ENCODE measurements at regions not wholly inside any gene's neighbourhood (a gene's known extent, or its start where the extent isn't known, plus 50 kb on each side); places are given as distances from the start of the nearest gene placed in this dataset.

DNA sequence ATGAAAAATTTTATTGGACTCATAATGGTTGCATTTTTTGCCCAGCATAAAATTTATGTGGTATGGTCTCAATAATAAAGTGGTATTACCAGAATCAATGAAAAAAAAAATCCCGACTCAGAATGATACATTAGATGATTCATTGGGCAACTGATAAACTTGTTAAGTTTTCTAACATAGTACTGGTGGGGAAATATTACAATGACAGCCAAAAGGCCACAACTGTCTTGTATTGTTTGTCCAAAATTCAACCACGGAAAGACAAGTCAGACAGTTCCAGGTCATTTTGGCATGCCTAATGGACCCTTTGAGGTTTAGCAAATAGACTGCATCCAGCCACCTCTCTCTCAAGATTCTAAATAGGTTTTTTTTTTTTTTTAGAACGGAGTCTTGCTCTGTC lies 70.5 kb upstream of the TRIM9 start:
- TF ChIP-seq, protein P1, sequence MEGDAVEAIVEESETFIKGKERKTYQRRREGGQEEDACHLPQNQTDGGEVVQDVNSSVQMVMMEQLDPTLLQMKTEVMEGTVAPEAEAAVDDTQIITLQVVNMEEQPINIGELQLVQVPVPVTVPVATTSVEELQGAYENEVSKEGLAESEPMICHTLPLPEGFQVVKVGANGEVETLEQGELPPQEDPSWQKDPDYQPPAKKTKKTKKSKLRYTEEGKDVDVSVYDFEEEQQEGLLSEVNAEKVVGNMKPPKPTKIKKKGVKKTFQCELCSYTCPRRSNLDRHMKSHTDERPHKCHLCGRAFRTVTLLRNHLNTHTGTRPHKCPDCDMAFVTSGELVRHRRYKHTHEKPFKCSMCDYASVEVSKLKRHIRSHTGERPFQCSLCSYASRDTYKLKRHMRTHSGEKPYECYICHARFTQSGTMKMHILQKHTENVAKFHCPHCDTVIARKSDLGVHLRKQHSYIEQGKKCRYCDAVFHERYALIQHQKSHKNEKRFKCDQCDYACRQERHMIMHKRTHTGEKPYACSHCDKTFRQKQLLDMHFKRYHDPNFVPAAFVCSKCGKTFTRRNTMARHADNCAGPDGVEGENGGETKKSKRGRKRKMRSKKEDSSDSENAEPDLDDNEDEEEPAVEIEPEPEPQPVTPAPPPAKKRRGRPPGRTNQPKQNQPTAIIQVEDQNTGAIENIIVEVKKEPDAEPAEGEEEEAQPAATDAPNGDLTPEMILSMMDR (conservative IDR thresholded peaks at IDR 0.05), result no peak
- TF ChIP-seq ZFX (IDR thresholded peaks at IDR 0.05), result no peak
